NB4 (cell line): ENCODE measurements at regions not wholly inside any gene's neighbourhood (a gene's known extent, or its start where the extent isn't known, plus 50 kb on each side); places are given as distances from the start of the nearest gene placed in this dataset.

ENCODE experiments used
- CTCF ChIP-seq: IDR thresholded peaks from one replicate; pipeline ENCODE4 v1.5.1; 2012; ENCODE audit warnings: low read depth, low read length
- MYC ChIP-seq: IDR thresholded peaks from 2 replicates; pipeline ENCODE4 v1.6.1; 2011; ENCODE audit warnings: low read depth, low read length
- POLR2A ChIP-seq: IDR thresholded peaks from 2 replicates; pipeline ENCODE4 v1.6.1; 2011; ENCODE audit warnings: mild to moderate bottlenecking; ENCODE audit not compliant: insufficient read length; ENCODE audit errors: extremely low read depth
- TF ChIP-seq, protein P1 (sequence below): IDR thresholded peaks from 2 replicates; pipeline ENCODE4 v1.6.1; 2011; ENCODE audit warnings: low read depth, low read length

DNA sequence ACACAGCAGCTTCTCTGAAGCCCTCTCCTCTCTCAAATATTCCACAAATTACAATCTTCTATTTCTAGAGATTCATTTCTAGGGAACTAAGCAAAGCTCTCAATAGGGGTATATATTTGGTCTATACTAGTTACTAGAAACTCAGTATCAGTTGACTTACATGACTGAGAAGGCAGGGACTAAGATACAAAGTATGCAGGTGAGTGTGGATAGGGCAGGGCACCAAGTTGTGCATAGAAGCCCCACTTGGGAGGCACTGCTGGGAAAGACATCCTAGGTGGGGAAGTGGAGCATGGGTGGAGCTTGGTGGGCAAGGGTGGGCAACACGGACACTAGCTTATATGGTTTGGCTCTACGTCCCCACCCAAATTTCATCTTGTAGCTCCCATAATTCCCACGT lies 148.1 kb upstream of the RASA1 start:
- TF ChIP-seq CTCF (no peak), POLR2A (no peak), MYC (no peak)
- TF ChIP-seq, protein P1, sequence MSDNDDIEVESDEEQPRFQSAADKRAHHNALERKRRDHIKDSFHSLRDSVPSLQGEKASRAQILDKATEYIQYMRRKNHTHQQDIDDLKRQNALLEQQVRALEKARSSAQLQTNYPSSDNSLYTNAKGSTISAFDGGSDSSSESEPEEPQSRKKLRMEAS: no peak
